A673 (cell line): ENCODE measurements at regions not wholly inside any gene's neighbourhood (a gene's known extent, or its start where the extent isn't known, plus 50 kb on each side); places are given as distances from the start of the nearest gene placed in this dataset.

Source experiments
- EZH2 ChIP-seq: fragments of 200-600 bp; sonication (generic); IDR thresholded peaks from 2 replicates; pipeline ENCODE4 v1.6.1; 2017; ENCODE audit warnings: borderline replicate concordance, low read depth, mild to moderate bottlenecking, mixed read lengths, antibody characterized with exemption, low read length; ENCODE audit not compliant: poor library complexity, severe bottlenecking
- TF ChIP-seq, protein P1 (sequence below): fragments of 300-800, 200-600 bp; sonication (generic); conservative IDR thresholded peaks from 2 replicates; pipeline ENCODE4 v1.5.1; 2017; ENCODE audit warnings: low read depth, mild to moderate bottlenecking, antibody characterized with exemption, low read length, moderate library complexity, mixed read lengths

DNA sequence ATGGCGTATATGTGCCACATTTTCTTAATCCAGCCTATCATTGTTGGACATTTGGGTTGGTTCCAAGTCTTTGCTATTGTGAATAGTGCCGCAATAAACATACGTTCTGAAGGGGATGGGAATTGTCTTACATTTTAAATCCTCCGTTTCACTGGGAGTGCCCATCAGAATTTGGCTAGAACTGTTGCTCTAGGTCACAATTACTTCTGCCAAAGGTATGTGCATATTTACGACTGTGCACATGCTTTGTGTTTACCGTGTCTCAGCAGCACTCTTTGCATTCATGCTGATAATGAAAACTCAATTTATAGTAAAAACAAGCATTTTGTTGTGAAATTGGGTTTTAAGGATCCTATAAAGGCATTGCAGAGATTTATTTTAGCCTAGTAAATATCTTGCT lies 151.9 kb upstream of the ZNF618 start:
- TF ChIP-seq, protein P1, sequence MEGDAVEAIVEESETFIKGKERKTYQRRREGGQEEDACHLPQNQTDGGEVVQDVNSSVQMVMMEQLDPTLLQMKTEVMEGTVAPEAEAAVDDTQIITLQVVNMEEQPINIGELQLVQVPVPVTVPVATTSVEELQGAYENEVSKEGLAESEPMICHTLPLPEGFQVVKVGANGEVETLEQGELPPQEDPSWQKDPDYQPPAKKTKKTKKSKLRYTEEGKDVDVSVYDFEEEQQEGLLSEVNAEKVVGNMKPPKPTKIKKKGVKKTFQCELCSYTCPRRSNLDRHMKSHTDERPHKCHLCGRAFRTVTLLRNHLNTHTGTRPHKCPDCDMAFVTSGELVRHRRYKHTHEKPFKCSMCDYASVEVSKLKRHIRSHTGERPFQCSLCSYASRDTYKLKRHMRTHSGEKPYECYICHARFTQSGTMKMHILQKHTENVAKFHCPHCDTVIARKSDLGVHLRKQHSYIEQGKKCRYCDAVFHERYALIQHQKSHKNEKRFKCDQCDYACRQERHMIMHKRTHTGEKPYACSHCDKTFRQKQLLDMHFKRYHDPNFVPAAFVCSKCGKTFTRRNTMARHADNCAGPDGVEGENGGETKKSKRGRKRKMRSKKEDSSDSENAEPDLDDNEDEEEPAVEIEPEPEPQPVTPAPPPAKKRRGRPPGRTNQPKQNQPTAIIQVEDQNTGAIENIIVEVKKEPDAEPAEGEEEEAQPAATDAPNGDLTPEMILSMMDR, result no peak
- no peak for TF ChIP-seq EZH2
